Esophagus squamous epithelium (tissue), 5 donors: ENCODE measurements at regions not wholly inside any gene's neighbourhood (a gene's known extent, or its start where the extent isn't known, plus 50 kb on each side); places are given as distances from the start of the nearest gene placed in this dataset.
"Not testable (repeated sequence)": the region's sequence is repeated elsewhere in the genome, so short reads cannot be mapped to it uniquely, and the experiment has no call there.

Experiments used
- DNase-seq: peaks from one replicate; lab custom pipeline; 2025; lab: John Stamatoyannopoulos, UW
- H3K27ac ChIP-seq, 4 donors: fragments of 200-600 bp; sonication (generic); one replicate each; pipeline ENCODE4 v1.5.1; 2016 to 2019; ENCODE audit warnings: mild to moderate bottlenecking in 1 of 4
- H3K27me3 ChIP-seq, 4 donors: fragments of 200-600 bp; sonication (generic); 1 replicate in 3 of 4; 2 replicates in 1 of 4; pipeline versions ENCODE4 v1.5.1 to v1.6.0; 2017 to 2021; ENCODE audit warnings: antibody characterized with exemption in 1 of 4
- H3K36me3 ChIP-seq, 3 donors: fragments of 200-600 bp; sonication (generic); one replicate each; pipeline ENCODE4 v1.5.1; 2016 to 2019
- H3K4me1 ChIP-seq, 3 donors: fragments of 200-600 bp; sonication (generic); one replicate each; pipeline ENCODE4 v1.5.1; 2017 to 2019
- H3K4me3 ChIP-seq, 4 donors: fragments of 200-600 bp; sonication (generic); 1 replicate in 3 of 4; 2 replicates in 1 of 4; pipeline ENCODE4 v1.5.1; 2016 to 2019; ENCODE audit warnings: mild to moderate bottlenecking in 2 of 4, moderate library complexity in 1 of 4
- H3K9me3 ChIP-seq, 3 donors: fragments of 200-600 bp; sonication (generic); one replicate each; pipeline ENCODE4 v1.5.1; 2016 to 2019
- POLR2A ChIP-seq, 4 donors: fragments of 450-650 bp; IDR thresholded peaks; one replicate each; pipeline ENCODE4 v1.6.1; 2017; ENCODE audit warnings: antibody characterized with exemption in 4 of 4, mild to moderate bottlenecking in 4 of 4, moderate library complexity in 3 of 4
- WGBS, 2 donors: methylation state at CpG; one replicate each; pipeline ENCODE4 v1.1.5; 2018; 5-methylcytosine and 5-hydroxymethylcytosine counted together
- intact Hi-C: fragments of 100-400 bp; cut with DNase I; formaldehyde crosslinking; loops from one replicate; pipeline ENCODE4 v1.15.0; 2022
- TF ChIP-seq, protein P1 (sequence below), 6 experiments: fragments of 450-650 bp in 4 of 6; fragments of 200-600 bp in 2 of 6; sonication (generic) in 2 of 6; IDR thresholded peaks; one replicate each; pipeline ENCODE4 v1.5.1; 2016 to 2019; ENCODE audit warnings: antibody characterized with exemption in 6 of 6, mild to moderate bottlenecking in 4 of 6, moderate library complexity in 4 of 6
- donor health status: DM: yes; HTN: yes; CAD: no.

DNA sequence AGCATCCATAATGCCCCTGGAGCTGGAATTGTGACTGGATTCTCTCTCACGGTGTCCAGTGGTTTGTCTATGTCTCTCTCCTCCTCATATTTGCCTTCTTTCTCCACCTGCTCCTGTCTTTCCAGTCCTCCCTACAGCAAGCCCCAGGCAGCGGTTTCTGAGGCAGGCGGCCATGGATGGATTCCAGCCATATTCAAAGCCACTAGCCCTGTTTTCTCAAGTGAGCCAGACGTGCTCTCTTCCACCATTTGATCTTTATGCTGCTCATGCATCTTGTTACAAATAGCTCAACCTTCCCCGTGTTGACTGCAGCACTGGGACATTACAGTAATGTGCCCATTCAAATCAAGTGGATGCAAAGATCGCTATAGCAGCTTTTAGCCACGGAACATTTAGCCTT, 387.2 kb upstream of the PODXL start:
- TF ChIP-seq, protein P1, sequence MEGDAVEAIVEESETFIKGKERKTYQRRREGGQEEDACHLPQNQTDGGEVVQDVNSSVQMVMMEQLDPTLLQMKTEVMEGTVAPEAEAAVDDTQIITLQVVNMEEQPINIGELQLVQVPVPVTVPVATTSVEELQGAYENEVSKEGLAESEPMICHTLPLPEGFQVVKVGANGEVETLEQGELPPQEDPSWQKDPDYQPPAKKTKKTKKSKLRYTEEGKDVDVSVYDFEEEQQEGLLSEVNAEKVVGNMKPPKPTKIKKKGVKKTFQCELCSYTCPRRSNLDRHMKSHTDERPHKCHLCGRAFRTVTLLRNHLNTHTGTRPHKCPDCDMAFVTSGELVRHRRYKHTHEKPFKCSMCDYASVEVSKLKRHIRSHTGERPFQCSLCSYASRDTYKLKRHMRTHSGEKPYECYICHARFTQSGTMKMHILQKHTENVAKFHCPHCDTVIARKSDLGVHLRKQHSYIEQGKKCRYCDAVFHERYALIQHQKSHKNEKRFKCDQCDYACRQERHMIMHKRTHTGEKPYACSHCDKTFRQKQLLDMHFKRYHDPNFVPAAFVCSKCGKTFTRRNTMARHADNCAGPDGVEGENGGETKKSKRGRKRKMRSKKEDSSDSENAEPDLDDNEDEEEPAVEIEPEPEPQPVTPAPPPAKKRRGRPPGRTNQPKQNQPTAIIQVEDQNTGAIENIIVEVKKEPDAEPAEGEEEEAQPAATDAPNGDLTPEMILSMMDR (IDR thresholded peaks at IDR 0.05), result no peak
- no peak for TF ChIP-seq POLR2A (IDR thresholded peaks at IDR 0.05)
- Histone ChIP-seq H3K27ac (no peak overlapping the region), H3K4me3 (no peak overlapping the region), H3K27me3 (peaks cover 0 to 46% (median 1%) of the 10 kb centered on the region in 4 donors), H3K36me3 (no peaks in the 10 kb centered on the region), H3K4me1 (peaks cover 0 to 20% (median 5%) of the 10 kb centered on the region in 3 donors), H3K9me3 (no peaks in the 10 kb centered on the region)
- intact Hi-C loops, result no loop called here
- no peak for DNase-seq
- 53 to 54% methylated on average over 7 of the region's 7 CpGs for WGBS, 2 donors

DNA sequence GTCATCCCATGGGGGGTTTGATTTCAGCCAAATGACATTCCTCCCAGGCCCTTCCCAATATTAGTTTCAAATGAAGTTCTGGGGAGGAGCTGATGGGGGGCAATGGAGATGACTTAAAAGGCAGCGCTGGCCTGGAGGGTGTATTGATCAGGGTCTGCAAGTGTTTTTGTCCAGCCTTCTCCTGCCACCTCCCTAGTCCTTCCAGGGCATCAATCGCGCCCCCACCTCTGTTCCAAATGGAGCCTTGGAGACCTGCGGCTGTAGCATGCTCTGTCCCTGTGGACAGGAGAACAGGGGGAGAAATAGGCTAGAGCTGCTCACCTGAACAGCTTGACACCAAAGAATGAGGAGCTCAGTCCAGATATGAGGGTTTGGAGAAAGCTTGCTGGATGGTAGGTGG, 386.8 kb upstream of the PODXL start:
- TF ChIP-seq POLR2A (IDR thresholded peaks at IDR 0.05), result no peak
- TF ChIP-seq, protein P1 (IDR thresholded peaks at IDR 0.05), result no peak
- Histone ChIP-seq H3K36me3 (no peaks in the 10 kb centered on the region), H3K27me3 (peaks cover 0 to 46% (median 1%) of the 10 kb centered on the region in 4 donors), H3K4me3 (no peak overlapping the region), H3K4me1 (peaks cover 0 to 16% (median under 1%) of the 10 kb centered on the region in 3 donors), H3K9me3 (no peaks in the 10 kb centered on the region), H3K27ac (no peak overlapping the region)
- 60 to 95% methylated on average over 1 to 2 of the region's 4 CpGs for WGBS, 2 donors
- DNase-seq, result no peak
- intact Hi-C loops, result no loop called here

DNA sequence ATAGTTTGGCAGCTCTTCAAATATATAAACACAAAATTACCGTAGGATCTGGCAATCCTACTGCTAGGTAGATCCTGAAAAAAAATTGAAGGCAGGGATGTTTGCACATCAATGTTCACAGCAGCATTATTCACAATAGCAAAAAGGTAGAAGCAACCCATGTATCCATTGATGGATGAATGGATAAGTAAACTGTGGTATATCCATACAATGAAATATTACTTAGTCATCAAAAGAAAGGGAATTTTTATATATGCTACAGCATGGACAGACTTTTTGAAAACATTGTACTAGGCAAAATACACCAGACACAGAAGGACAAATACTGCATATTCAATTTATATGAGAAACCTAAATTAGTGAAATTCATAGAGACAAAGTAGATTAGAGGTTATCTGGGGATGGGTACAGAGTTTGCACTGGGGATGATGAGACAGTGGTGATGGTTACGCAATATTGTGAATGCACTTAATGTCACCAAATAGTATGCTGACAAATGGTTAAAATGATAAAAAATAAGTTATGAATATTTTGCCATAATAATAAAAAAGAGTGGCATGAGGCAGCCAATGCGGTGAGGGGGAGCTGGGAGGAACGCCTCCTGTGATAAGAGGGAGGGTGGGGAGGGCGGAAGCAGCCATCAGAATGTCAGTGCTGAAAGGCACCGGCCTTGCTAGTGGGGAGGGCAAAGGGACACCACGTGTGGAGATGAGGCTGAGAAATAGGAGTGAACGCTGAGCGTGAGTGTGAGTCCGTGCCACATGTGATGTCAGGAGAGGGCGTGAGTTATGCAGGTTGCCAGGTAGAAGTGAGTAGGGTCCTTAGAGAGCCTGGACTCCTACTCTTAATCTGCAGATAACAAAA, 386.1 kb upstream of the PODXL start:
- Histone ChIP-seq H3K4me3 (no peak overlapping the region), H3K4me1 (peaks cover 0 to 12% (median 0%) of the 10 kb centered on the region in 3 donors), H3K36me3 (no peaks in the 10 kb centered on the region), H3K27me3 (peaks cover 0 to 46% (median 1%) of the 10 kb centered on the region in 4 donors), H3K27ac (no peak overlapping the region), H3K9me3 (no peaks in the 10 kb centered on the region)
- WGBS, 2 donors, result 82 to 88% methylated on average over 11 of the region's 11 CpGs
- TF ChIP-seq, protein P1 (IDR thresholded peaks at IDR 0.05), result no peak
- TF ChIP-seq POLR2A (IDR thresholded peaks at IDR 0.05), result no peak
- intact Hi-C loops, result no loop called here
- no peak for DNase-seq

DNA sequence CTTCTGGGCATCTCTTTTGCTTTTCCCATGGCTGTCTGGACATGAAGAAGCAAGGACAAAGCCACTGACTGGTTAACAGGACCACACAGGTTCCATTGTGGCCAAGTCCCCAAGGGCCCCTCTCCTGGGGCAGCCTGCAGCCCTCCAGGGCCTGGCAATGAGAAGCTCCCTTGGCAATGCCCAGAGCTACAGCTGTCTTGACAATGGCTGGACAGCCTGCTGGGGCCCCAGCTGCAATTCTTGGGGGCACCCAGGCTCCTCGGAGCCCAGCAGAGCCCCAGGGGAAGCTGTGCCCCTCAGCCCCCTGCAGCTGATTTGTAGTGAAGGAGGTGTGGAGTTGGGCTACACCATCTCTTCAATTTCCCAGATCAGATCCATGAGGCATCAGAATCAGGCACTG, 384.9 kb upstream of the PODXL start:
- Histone ChIP-seq H3K9me3 (no peaks in the 10 kb centered on the region), H3K36me3 (no peaks in the 10 kb centered on the region), H3K4me3 (no peak overlapping the region), H3K27me3 (peaks cover 0 to 41% (median 1%) of the 10 kb centered on the region in 4 donors), H3K4me1 (peaks cover 0 to 12% (median 0%) of the 10 kb centered on the region in 3 donors), H3K27ac (no peak overlapping the region)
- no peak for DNase-seq
- intact Hi-C loops, result no loop called here
- TF ChIP-seq, protein P1 (IDR thresholded peaks at IDR 0.05), result no peak
- no peak for TF ChIP-seq POLR2A (IDR thresholded peaks at IDR 0.05)
- WGBS, 2 donors, result no CpG with 5 or more reads among the region's 1 CpG

DNA sequence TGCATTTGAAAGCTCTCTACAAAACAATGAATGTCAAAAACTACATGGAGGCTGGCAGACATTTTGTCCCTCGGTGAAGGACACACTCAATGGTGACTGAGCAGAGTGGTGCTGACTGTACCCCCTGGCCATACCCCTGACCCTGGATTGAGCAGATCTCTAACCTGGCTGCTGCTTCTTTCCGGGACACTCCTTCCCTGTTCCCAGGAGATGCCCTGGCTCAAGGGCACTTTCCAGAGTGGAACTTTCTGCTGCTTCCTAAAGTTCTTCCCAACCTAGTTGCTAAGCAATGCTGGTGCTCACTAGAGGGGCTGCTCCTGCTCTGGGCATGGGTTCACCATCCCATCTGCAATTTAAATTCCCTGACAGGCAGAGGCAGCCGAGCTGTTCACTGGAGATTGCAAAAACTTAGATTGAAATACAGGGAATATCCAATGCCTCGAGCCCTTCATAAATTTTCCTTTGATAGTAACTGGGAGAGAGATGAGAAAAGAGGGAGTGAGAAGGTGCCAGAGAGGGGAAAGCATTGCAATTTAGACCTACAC, 384.3 kb upstream of the PODXL start:
- peaks cover 0 to 8% (median 0%) of the 10 kb centered on the region in 3 donors for H3K4me1 ChIP-seq
- H3K27me3 ChIP-seq, result peaks cover 0 to 39% (median 1%) of the 10 kb centered on the region in 4 donors
- H3K36me3 ChIP-seq, result no peaks in the 10 kb centered on the region
- intact Hi-C loops, result no loop called here
- 67% methylated on average over 3 to 4 of the region's 4 CpGs for WGBS, 2 donors
- no peak overlapping the region for H3K4me3 ChIP-seq
- no peak for DNase-seq
- H3K9me3 ChIP-seq, result no peaks in the 10 kb centered on the region
- TF ChIP-seq, protein P1 (IDR thresholded peaks at IDR 0.05), result no peak
- no peak for TF ChIP-seq POLR2A (IDR thresholded peaks at IDR 0.05)
- no peak overlapping the region for H3K27ac ChIP-seq

DNA sequence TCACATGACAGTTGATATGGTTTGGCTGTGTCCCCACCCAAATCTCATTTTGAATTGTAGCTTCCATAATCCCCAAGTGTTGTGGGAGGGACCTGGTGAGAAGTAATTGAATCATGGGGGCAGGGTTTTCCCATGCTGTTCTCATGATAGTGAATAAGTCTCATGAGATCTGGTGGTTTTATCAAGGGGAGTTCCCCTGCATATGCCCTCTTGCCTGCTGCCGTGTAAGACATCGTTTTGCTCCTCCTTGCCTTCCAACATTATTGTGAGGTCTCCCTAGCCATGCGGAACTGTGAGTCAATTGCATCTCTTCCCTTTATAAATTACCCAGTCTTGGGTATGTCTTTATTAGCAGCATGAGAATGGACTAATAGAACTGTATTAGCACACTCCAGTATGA, 382.4 kb upstream of the PODXL start:
- H3K27me3 ChIP-seq, result peaks cover 0 to 21% (median 0%) of the 10 kb centered on the region in 4 donors
- H3K4me3 ChIP-seq, DNase-seq, H3K9me3 ChIP-seq, H3K4me1 ChIP-seq, intact Hi-C loops, H3K27ac ChIP-seq, H3K36me3 ChIP-seq: not testable (repeated sequence)
- 72 to 96% methylated on average over 3 of the region's 3 CpGs for WGBS, 2 donors
